Dermis microvascular lymphatic vessel endothelial cell (primary cell): ENCODE measurements at regions not wholly inside any gene's neighbourhood (a gene's known extent, or its start where the extent isn't known, plus 50 kb on each side); places are given as distances from the start of the nearest gene placed in this dataset.

ENCODE experiments used
- DNase-seq, 2 donors: peaks; one replicate each; pipeline versions ENCODE4 v3.0.0 to v3.0.0-alpha.2; 2010; ENCODE audit warnings: low read depth in 2 of 2

- no peak for DNase-seq
These were observed 96.1 kb upstream of the ARMC2 start for GRCh38 chr6:108751851-108752732.

GRCh38 chr6:108752733-108753590 is 95.3 kb upstream of the ARMC2 start:
- no peak for DNase-seq

GRCh38 chr6:108755257-108756240 is 92.7 kb upstream of the ARMC2 start:
- DNase-seq, result no peak

GRCh38 chr6:108757357-108757756 is 90.9 kb upstream of the ARMC2 start:
- no peak for DNase-seq

- no peak for DNase-seq
These were observed 89.3 kb upstream of the ARMC2 start for GRCh38 chr6:108758884-108759283.

GRCh38 chr6:108760126-108761050 is 87.8 kb upstream of the ARMC2 start:
- DNase-seq, result no peak

GRCh38 chr6:108762394-108762793 is 85.8 kb upstream of the ARMC2 start:
- DNase-seq, result no peak

GRCh38 chr6:108763931-108764579 is 84.2 kb upstream of the ARMC2 start:
- DNase-seq, result no peak

GRCh38 chr6:108764580-108764950 is 83.7 kb upstream of the ARMC2 start:
- peak; percentile 43 to 63 for DNase-seq

GRCh38 chr6:108765495-108765894 is 82.7 kb upstream of the ARMC2 start:
- no peak for DNase-seq

GRCh38 chr6:108766419-108766818 is 81.8 kb upstream of the ARMC2 start:
- DNase-seq, result no peak

GRCh38 chr6:108766886-108767285 is 81.3 kb upstream of the ARMC2 start:
- DNase-seq, result no peak

- DNase-seq, result no peak
These were observed 80.6 kb upstream of the ARMC2 start for GRCh38 chr6:108767418-108768165.

- no peak for DNase-seq
These were observed 80.1 kb upstream of the ARMC2 start for GRCh38 chr6:108768166-108768555.

- DNase-seq, result no peak
These were observed 79.3 kb upstream of the ARMC2 start for GRCh38 chr6:108768792-108769524.

GRCh38 chr6:108771421-108771820 is 76.8 kb upstream of the ARMC2 start:
- DNase-seq, result no peak

- DNase-seq, result no peak
These were observed 73.7 kb upstream of the ARMC2 start for GRCh38 chr6:108774555-108774954.

- DNase-seq, result no peak
These were observed 70.7 kb upstream of the ARMC2 start for GRCh38 chr6:108777536-108777935.
